WTC11 (cell line): ENCODE measurements at regions not wholly inside any gene's neighbourhood (a gene's known extent, or its start where the extent isn't known, plus 50 kb on each side); places are given as distances from the start of the nearest gene placed in this dataset.

ENCODE experiments used
- CREM ChIP-seq: sonication (generic); formaldehyde crosslinking; IDR thresholded peaks from 2 replicates; pipeline ENCODE4 v1.8.1; 2022; ENCODE audit warnings: mild to moderate bottlenecking, missing genetic modification reagents, moderate library complexity
- FOXP1 ChIP-seq: sonication (generic); formaldehyde crosslinking; IDR thresholded peaks from 2 replicates; pipeline ENCODE4 v1.8.0; 2022; ENCODE audit warnings: missing genetic modification reagents, mild to moderate bottlenecking, moderate library complexity, borderline replicate concordance
- MAX ChIP-seq: sonication (generic); formaldehyde crosslinking; IDR thresholded peaks from 2 replicates; pipeline ENCODE4 v1.8.0; 2022; ENCODE audit warnings: mild to moderate bottlenecking, missing genetic modification reagents
- NR3C1 ChIP-seq: sonication (generic); formaldehyde crosslinking; conservative IDR thresholded peaks from 2 replicates; pipeline ENCODE4 v1.8.1; 2023; ENCODE audit warnings: low read depth, mild to moderate bottlenecking, missing genetic modification reagents
- SP1 ChIP-seq: sonication (generic); formaldehyde crosslinking; conservative IDR thresholded peaks from 2 replicates; pipeline ENCODE4 v1.8.1; 2022; ENCODE audit warnings: missing genetic modification reagents
- ZNF232 ChIP-seq: sonication (generic); formaldehyde crosslinking; IDR thresholded peaks from 2 replicates; pipeline ENCODE4 v1.8.0; 2022; ENCODE audit warnings: mild to moderate bottlenecking, missing genetic modification reagents
- ZNF317 ChIP-seq: sonication (generic); formaldehyde crosslinking; IDR thresholded peaks from 2 replicates; pipeline ENCODE4 v1.8.1; 2023; ENCODE audit warnings: low read depth, mild to moderate bottlenecking, moderate library complexity, missing genetic modification reagents, borderline replicate concordance
- TF ChIP-seq, protein P1 (sequence below): fragments of 200-600 bp; IDR thresholded peaks from 2 replicates; pipeline ENCODE4 v1.8.0; 2022; ENCODE audit warnings: antibody characterized with exemption

- TF ChIP-seq CREM (no peak), FOXP1 (CRISPR knock-in tag) (no peak), SP1 (no peak), MAX (no peak), ZNF232 (CRISPR knock-in tag) (no peak), NR3C1 (CRISPR knock-in tag) (no peak), ZNF317 (CRISPR knock-in tag) (no peak)
- TF ChIP-seq, protein P1, sequence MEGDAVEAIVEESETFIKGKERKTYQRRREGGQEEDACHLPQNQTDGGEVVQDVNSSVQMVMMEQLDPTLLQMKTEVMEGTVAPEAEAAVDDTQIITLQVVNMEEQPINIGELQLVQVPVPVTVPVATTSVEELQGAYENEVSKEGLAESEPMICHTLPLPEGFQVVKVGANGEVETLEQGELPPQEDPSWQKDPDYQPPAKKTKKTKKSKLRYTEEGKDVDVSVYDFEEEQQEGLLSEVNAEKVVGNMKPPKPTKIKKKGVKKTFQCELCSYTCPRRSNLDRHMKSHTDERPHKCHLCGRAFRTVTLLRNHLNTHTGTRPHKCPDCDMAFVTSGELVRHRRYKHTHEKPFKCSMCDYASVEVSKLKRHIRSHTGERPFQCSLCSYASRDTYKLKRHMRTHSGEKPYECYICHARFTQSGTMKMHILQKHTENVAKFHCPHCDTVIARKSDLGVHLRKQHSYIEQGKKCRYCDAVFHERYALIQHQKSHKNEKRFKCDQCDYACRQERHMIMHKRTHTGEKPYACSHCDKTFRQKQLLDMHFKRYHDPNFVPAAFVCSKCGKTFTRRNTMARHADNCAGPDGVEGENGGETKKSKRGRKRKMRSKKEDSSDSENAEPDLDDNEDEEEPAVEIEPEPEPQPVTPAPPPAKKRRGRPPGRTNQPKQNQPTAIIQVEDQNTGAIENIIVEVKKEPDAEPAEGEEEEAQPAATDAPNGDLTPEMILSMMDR: no peak
Measured at GRCh38 chr5:109281136-109281690, 128.6 kb downstream of the PJA2 start.
